ENCODE measurements at regions not wholly inside any gene's neighbourhood (a gene's known extent, or its start where the extent isn't known, plus 50 kb on each side); places are given as distances from the start of the nearest gene placed in this dataset.
"Not testable (repeated sequence)": the region's sequence is repeated elsewhere in the genome, so short reads cannot be mapped to it uniquely, and the experiment has no call there.

DNA sequence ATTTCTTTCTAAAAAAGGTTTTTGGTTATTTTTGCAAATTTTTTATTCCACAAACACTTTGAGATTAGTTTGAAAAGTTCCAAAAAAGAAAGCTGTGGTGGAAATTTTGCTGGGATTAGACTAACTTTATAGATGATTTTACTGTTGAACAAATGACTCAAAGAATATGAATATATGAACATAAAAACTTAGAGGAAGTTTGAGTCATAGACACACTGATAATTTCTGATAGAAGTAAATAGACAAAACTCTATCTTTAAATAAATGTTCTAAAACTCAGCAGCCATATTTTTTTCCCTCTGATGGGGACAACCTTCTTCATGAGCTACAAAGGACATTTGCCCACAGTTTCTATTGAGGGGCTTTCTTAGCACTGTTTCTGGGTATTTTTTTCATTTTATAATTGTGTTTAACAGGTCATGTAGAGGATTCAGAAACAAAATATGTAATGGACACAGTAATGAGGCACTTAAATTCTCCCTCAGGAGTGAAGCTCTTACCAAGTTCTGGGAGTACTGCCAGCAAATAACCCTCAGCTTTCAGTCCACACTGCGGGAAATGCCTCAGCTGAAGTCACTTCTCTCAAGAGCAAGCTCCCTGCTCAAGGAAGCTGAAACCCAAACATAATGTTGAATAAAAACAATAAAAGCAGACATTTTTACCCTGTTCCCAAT lies 157.6 kb downstream of the NFKBIZ start:
- in situ Hi-C loops (cut with MboI) (no loop called here), intact Hi-C loops (cut with micrococcal nuclease; ENCODE audit: unreplicated experiment) (no loop called here)
- CTCF ChIA-PET = interaction anchor here (1.0 to 2.8 kb wide), 3 partner anchors 10 to 35 kb away, joined by 3 to 11 read pairs (median 3); no protein-coding TSS in a partner anchor
- RAD21 ChIA-PET (ENCODE audit: unreplicated experiment) = interaction anchor here (0.6 to 1.2 kb wide), 5 partner anchors 11 to 179 kb away, joined by 3 to 6 read pairs (median 3); no protein-coding TSS in a partner anchor
- DNase-seq (ENCODE audit: low read depth, low spot score) (no peak), FAIRE-seq (no peak), ATAC-seq (peak; percentile 49)
- no peak for TF ChIP-seq RELA (IDR thresholded peaks at IDR 0.05; ENCODE audit: borderline replicate concordance, partially characterized antibody)
- TF ChIP-seq CBFB (IDR thresholded peaks at IDR 0.05; ENCODE audit: low read depth) = no peak
- TF ChIP-seq PRDM15 (CRISPR knock-in tag; IDR thresholded peaks at IDR 0.05) = no peak
- no peak for TF ChIP-seq ZNF622 (IDR thresholded peaks at IDR 0.05)
- no peak for TF ChIP-seq USF1 (IDR thresholded peaks at IDR 0.05; ENCODE audit: borderline replicate concordance, extremely low read length, insufficient read depth, low read depth, low read length)
- no peak for TF ChIP-seq PAX5 (IDR thresholded peaks at IDR 0.05; ENCODE audit: borderline replicate concordance, low read depth, low read length)
- peak; percentile 31 for TF ChIP-seq MTA2 (IDR thresholded peaks at IDR 0.05; ENCODE audit: low read depth)
- TF ChIP-seq SUZ12 (IDR thresholded peaks at IDR 0.05; ENCODE audit: unreplicated experiment) = no peak
- TF ChIP-seq ESRRA (IDR thresholded peaks at IDR 0.05; ENCODE audit: low read length) = no peak
- TF ChIP-seq RB1 (IDR thresholded peaks at IDR 0.05; ENCODE audit: borderline replicate concordance) = no peak
- 0 out of 4 replicates have a peak, but pooled peaks of 1 of the 2 experiments have one; percentile 13 for TF ChIP-seq EP300 (IDR thresholded peaks at IDR 0.05; ENCODE audit: borderline replicate concordance in 1 of 2, control insufficient read depth in 1 of 2, low read depth in 2 of 2, low read length in 2 of 2)
- SMC1A ChIA-PET (ENCODE audit: uncharacterized antibody, unreplicated experiment) = interaction anchor here (0.8 to 3.7 kb wide), 8 partner anchors 9 to 197 kb away, joined by 3 to 27 read pairs (median 3); no protein-coding TSS in a partner anchor
- Histone ChIP-seq H3K4me2 (ENCODE audit: control insufficient read depth, insufficient read depth) (no peak overlapping the region), H3K79me2 (ENCODE audit: control insufficient read depth, insufficient read depth, low read length) (no peaks in the 10 kb centered on the region), H3K27ac (ENCODE audit: control insufficient read depth, insufficient read depth) (no peak overlapping the region), H4K20me1 (ENCODE audit: control insufficient read depth, insufficient read depth) (no peaks in the 10 kb centered on the region), H3K4me3 (no peak overlapping the region), H3K27me3 (replicated peaks in 1 of 2; ENCODE audit: control insufficient read depth in 2 of 2, insufficient read depth in 2 of 2, low read length in 1 of 2) (no peaks in the 10 kb centered on the region), H3K4me1 (ENCODE audit: control insufficient read depth, insufficient read depth, low read length) (no peaks in the 10 kb centered on the region), H3K36me3 (ENCODE audit: control insufficient read depth in 2 of 2, insufficient read depth in 2 of 2, low read length in 1 of 2) (no peaks in the 10 kb centered on the region), H3K9ac (ENCODE audit: control insufficient read depth, insufficient read depth, low read length) (no peak overlapping the region), H2AFZ (ENCODE audit: control insufficient read depth, low read depth, low read length) (no peak overlapping the region), H3K9me3 (replicated peaks; ENCODE audit: control insufficient read depth, insufficient read depth, low read length) (no peaks in the 10 kb centered on the region; the same call in 2 of the 3 replicates)
- BruUV-seq (replicated peaks) = no TSS peak
- WGBS (ENCODE audit: insufficient coverage, insufficient replicate concordance, low lambda C conversion rate, missing lambda C conversion rate) = 95% methylated on average over 1 of the region's 1 CpG
- POLR2A ChIA-PET = interaction anchor here (0.8 to 1.0 kb wide), 2 partner anchors 12 to 23 kb away, joined by 3 read pairs; no protein-coding TSS in a partner anchor

GRCh38 chr3:102008436-102008835 lies 159.1 kb downstream of the NFKBIZ start:
- H3K4me3 ChIP-seq; H3K9ac ChIP-seq (ENCODE audit: control insufficient read depth, insufficient read depth, low read length); H4K20me1 ChIP-seq (ENCODE audit: control insufficient read depth, insufficient read depth); intact Hi-C loops (cut with micrococcal nuclease; ENCODE audit: unreplicated experiment); H3K27ac ChIP-seq (ENCODE audit: control insufficient read depth, insufficient read depth); H3K4me1 ChIP-seq (ENCODE audit: control insufficient read depth, insufficient read depth, low read length); POLR2A ChIA-PET; H3K9me3 ChIP-seq (replicated peaks; ENCODE audit: control insufficient read depth, insufficient read depth, low read length); BruUV-seq (replicated peaks); H3K36me3 ChIP-seq (ENCODE audit: control insufficient read depth in 2 of 2, insufficient read depth in 2 of 2, low read length in 1 of 2); DNase-seq (ENCODE audit: low read depth, low spot score); H3K4me2 ChIP-seq (ENCODE audit: control insufficient read depth, insufficient read depth); FAIRE-seq; H2AFZ ChIP-seq (ENCODE audit: control insufficient read depth, low read depth, low read length); H3K27me3 ChIP-seq (replicated peaks in 1 of 2; ENCODE audit: control insufficient read depth in 2 of 2, insufficient read depth in 2 of 2, low read length in 1 of 2); H3K79me2 ChIP-seq (ENCODE audit: control insufficient read depth, insufficient read depth, low read length); in situ Hi-C loops (cut with MboI); RAD21 ChIA-PET (ENCODE audit: unreplicated experiment); ATAC-seq: not testable (repeated sequence)
- ChIA-PET SMC1A (ENCODE audit: uncharacterized antibody, unreplicated experiment) (interaction anchor here (3.2 kb wide), 1 partner anchor 10 kb away, joined by 15 read pairs; no protein-coding TSS in a partner anchor), CTCF (interaction anchor here (1.2 kb wide), 1 partner anchor 12 kb away, joined by 3 read pairs; no protein-coding TSS in a partner anchor)
- 71% methylated on average over 11 of the region's 11 CpGs for WGBS (ENCODE audit: insufficient coverage, insufficient replicate concordance, low lambda C conversion rate, missing lambda C conversion rate)
